K562 (cell line): ENCODE measurements at regions not wholly inside any gene's neighbourhood (a gene's known extent, or its start where the extent isn't known, plus 50 kb on each side); places are given as distances from the start of the nearest gene placed in this dataset.
A peak's percentile ranks its signal among the peaks of the same experiment; 100 is the strongest.

Experiments
- ATAC-seq: fragments of 200-7000 bp; cut with Tn5 transposase; 3 replicates; pipeline ENCODE4 v1.9.1; 2020; ENCODE audit warnings: moderate library complexity
- BruUV-seq: library from RNA; stranded (reverse); fragments of 400-500 nt; replicated peaks from 2 replicates; lab custom pipeline; 2021; lab: Mats Ljungman, UMichigan
- CTCF ChIA-PET: fragments of 300-600 bp; formaldehyde crosslinking; extraction: SDS; loops from one replicate; lab custom pipeline; 2021; ENCODE audit warnings: low intra/inter-chr PET ratio; lab: Yijun Ruan, JAX
- POLR2A ChIA-PET: fragments of 300-600, 350-650 bp; sonication (Branson Sonifier 250); formaldehyde crosslinking; extraction: SDS; loops from one replicate; lab custom pipeline; 2021; ENCODE audit warnings: antibody characterized with exemption, inconsistent platforms; lab: Yijun Ruan, JAX
- DNase-seq, 4 experiments: peaks; one replicate each; pipeline versions ENCODE4 v3.0.0 to v3.0.0-alpha.2; 2011 to 2018; ENCODE audit warnings: low spot score in 3 of 4, mixed read lengths in 3 of 4; ENCODE audit errors: extremely low read depth in 1 of 4
- FAIRE-seq: peaks from 2 replicates; lab custom pipeline; 2011; peaks lifted over from hg19 to GRCh38; lab: Jason Lieb, UNC
- H2AFZ ChIP-seq: 2 replicates; pipeline ENCODE4 v1.6.0; 2011; ENCODE audit warnings: low read depth, low read length, control low read depth, inconsistent platforms
- H3K27ac ChIP-seq: fragments of 200-600 bp; 3 replicates; pipeline ENCODE4 v1.8.0; 2011; ENCODE audit warnings: low read depth, mild to moderate bottlenecking, control low read depth, inconsistent platforms, low read length, moderate library complexity, mixed read lengths; ENCODE audit errors: extremely low read depth
- H3K27me3 ChIP-seq, 2 experiments: fragments of 300-600 bp in 1 of 2; 2 replicates in 1 of 2; 3 replicates in 1 of 2; pipeline versions ENCODE4 v1.6.0 to v1.8.0; 2011; ENCODE audit warnings: inconsistent platforms in 2 of 2, low read length in 2 of 2, mild to moderate bottlenecking in 1 of 2, mixed read lengths in 1 of 2, moderate library complexity in 1 of 2; ENCODE audit not compliant: control insufficient read depth in 2 of 2, insufficient read depth in 2 of 2
- H3K36me3 ChIP-seq: fragments of 300-600 bp; 3 replicates; pipeline ENCODE4 v1.8.0; 2011; ENCODE audit warnings: mild to moderate bottlenecking, low read length, inconsistent platforms; ENCODE audit not compliant: control insufficient read depth, insufficient read depth
- H3K4me1 ChIP-seq, 2 experiments: fragments of 200-600 bp in 1 of 2; replicated peaks in 1 of 2; 2 replicates in 1 of 2; 3 replicates in 1 of 2; pipeline versions ENCODE4 v1.5.1 to v1.8.0; 2011; ENCODE audit warnings: inconsistent platforms in 2 of 2, low read length in 2 of 2, mild to moderate bottlenecking in 1 of 2, mixed read lengths in 1 of 2, moderate library complexity in 1 of 2; ENCODE audit not compliant: control insufficient read depth in 2 of 2, insufficient read depth in 2 of 2
- H3K4me2 ChIP-seq: 2 replicates; pipeline ENCODE4 v1.6.1; 2011; ENCODE audit warnings: low read length, control low read depth, inconsistent platforms, mixed read lengths; ENCODE audit not compliant: insufficient read depth
- H3K4me3 ChIP-seq: fragments of 200-600 bp; sonication (generic), shearing (Covaris generic); 2 replicates; pipeline ENCODE4 v1.5.1; 2016; ENCODE audit warnings: control low read depth, inconsistent platforms
- H3K79me2 ChIP-seq: fragments of 200-600 bp; 3 replicates; pipeline ENCODE4 v1.8.0; 2011; ENCODE audit warnings: low read length, inconsistent platforms; ENCODE audit not compliant: control insufficient read depth, insufficient read depth
- H3K9ac ChIP-seq, 2 experiments: 2 replicates each; pipeline versions ENCODE4 v1.6.0 to v1.6.1; 2011; ENCODE audit warnings: low read depth in 2 of 2, low read length in 2 of 2, control low read depth in 1 of 2, inconsistent platforms in 1 of 2, mild to moderate bottlenecking in 1 of 2, mixed read lengths in 1 of 2; ENCODE audit not compliant: insufficient read depth in 1 of 2
- H3K9me1 ChIP-seq: one replicate; pipeline ENCODE4 v1.6.0; 2011; ENCODE audit warnings: inconsistent platforms, mild to moderate bottlenecking, low read length, moderate library complexity; ENCODE audit not compliant: control insufficient read depth, insufficient read depth
- H3K9me3 ChIP-seq: replicated peaks from 2 replicates; pipeline ENCODE4 v1.5.1; 2011; ENCODE audit warnings: low read depth, low read length, inconsistent platforms; ENCODE audit not compliant: control insufficient read depth, insufficient read depth
- H4K20me1 ChIP-seq: replicated peaks from 2 replicates; pipeline ENCODE4 v1.6.1; 2011; ENCODE audit warnings: low read length, inconsistent platforms, mixed read lengths; ENCODE audit not compliant: control insufficient read depth, insufficient read depth
- CBFB ChIP-seq: sonication (generic); formaldehyde crosslinking; IDR thresholded peaks from 2 replicates; pipeline ENCODE4 v1.4.0; 2020; ENCODE audit warnings: mild to moderate bottlenecking, missing genetic modification reagents
- CTCF ChIP-seq, 3 experiments: IDR thresholded peaks in 2 of 3; conservative IDR thresholded peaks in 1 of 3; 2 replicates each; pipeline ENCODE4 v1.5.1; 2011 to 2012; ENCODE audit warnings: low read length in 3 of 3, mild to moderate bottlenecking in 3 of 3, control low read depth in 2 of 3, improper control_type of control experiment in 1 of 3, inconsistent platforms in 1 of 3, low read depth in 1 of 3, mixed read lengths in 1 of 3, moderate library complexity in 1 of 3; ENCODE audit not compliant: insufficient read depth in 2 of 3
- ELF1 ChIP-seq: fragments of 200-800 bp; sonication (Bioruptor generic); IDR thresholded peaks from 2 replicates; pipeline ENCODE4 v1.6.1; 2016; ENCODE audit warnings: missing genetic modification characterization, missing compliant biosample characterization
- KAT8 ChIP-seq: fragments of 450-650 bp; IDR thresholded peaks from 2 replicates; pipeline ENCODE4 v1.6.1; 2016; ENCODE audit warnings: low read depth, mild to moderate bottlenecking
- MCM7 ChIP-seq, 2 experiments: fragments of 450-650 bp; IDR thresholded peaks; 2 replicates each; pipeline ENCODE4 v1.6.1; 2016 to 2018
- MXI1 ChIP-seq: IDR thresholded peaks from 2 replicates; pipeline ENCODE4 v1.6.1; 2011; ENCODE audit warnings: low read depth, mild to moderate bottlenecking, improper control_type of control experiment, low read length
- ZNF408 ChIP-seq: fragments of 250-450 bp; sonication (Bioruptor Pico); IDR thresholded peaks from 2 replicates; pipeline ENCODE4 v1.4.0; 2020; ENCODE audit warnings: low read depth, mild to moderate bottlenecking, moderate library complexity
- WGBS: fragments of 100-300 bp; shearing (Covaris generic); methylation state at CpG from one replicate; pipeline ENCODE4 v1.1.6; 2016; ENCODE audit warnings: low coverage, mixed read lengths; ENCODE audit not compliant: insufficient coverage; ENCODE audit errors: missing lambda C conversion rate; 5-methylcytosine and 5-hydroxymethylcytosine counted together
- in situ Hi-C: fragments of 300-500 bp; cut with MboI; formaldehyde crosslinking; loops from 4 replicates; pipeline ENCODE4 v1.15.0; 2018; ENCODE audit warnings: inconsistent platforms, mixed read lengths
- intact Hi-C: fragments of 100-400 bp; cut with micrococcal nuclease; formaldehyde crosslinking; loops from 2 replicates; pipeline ENCODE4 v1.14.2; 2022
- TF ChIP-seq, protein P1 (sequence below): sonication (generic); formaldehyde crosslinking; IDR thresholded peaks from 2 replicates; pipeline ENCODE4 v1.5.0; 2020; ENCODE audit warnings: missing genetic modification reagents

- TF ChIP-seq, protein P1, sequence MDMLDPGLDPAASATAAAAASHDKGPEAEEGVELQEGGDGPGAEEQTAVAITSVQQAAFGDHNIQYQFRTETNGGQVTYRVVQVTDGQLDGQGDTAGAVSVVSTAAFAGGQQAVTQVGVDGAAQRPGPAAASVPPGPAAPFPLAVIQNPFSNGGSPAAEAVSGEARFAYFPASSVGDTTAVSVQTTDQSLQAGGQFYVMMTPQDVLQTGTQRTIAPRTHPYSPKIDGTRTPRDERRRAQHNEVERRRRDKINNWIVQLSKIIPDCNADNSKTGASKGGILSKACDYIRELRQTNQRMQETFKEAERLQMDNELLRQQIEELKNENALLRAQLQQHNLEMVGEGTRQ (CRISPR knock-in tag), result no peak
- TF ChIP-seq CTCF (IDR thresholded peaks at IDR 0.05 in 2 of 3, conservative IDR thresholded peaks at IDR 0.05 in 1 of 3; ENCODE audit: insufficient read depth in 2 of 3, low read depth in 1 of 3, low read length in 3 of 3) (peak; percentile 20 to 29 (median 24); a peak in 3 of 6 replicates), MXI1 (no peak), ZNF408 (CRISPR knock-in tag) (no peak), CBFB (no peak), ELF1 (tag) (peak; percentile 49; the same call in 1 of the 2 replicates), KAT8 (no peak), MCM7 (IDR thresholded peaks at IDR 0.05) (no peak)
- Histone ChIP-seq H3K9me1 (no peaks in the 10 kb centered on the region), H3K27ac (no peak overlapping the region), H3K27me3 (no peaks in the 10 kb centered on the region), H2AFZ (0 out of 2 replicates have a peak overlapping the region, but pooled peaks have one; percentile 55), H3K36me3 (no peaks in the 10 kb centered on the region), H3K4me2 (no peak overlapping the region), H3K4me1 (no peaks in the 10 kb centered on the region; a peak in 1 of 5 replicates), H3K9me3 (no peaks in the 10 kb centered on the region), H4K20me1 (no peaks in the 10 kb centered on the region), H3K4me3 (no peak overlapping the region), H3K79me2 (no peaks in the 10 kb centered on the region), H3K9ac (no peak overlapping the region)
- CTCF ChIA-PET, result no interaction called here
- DNase-seq (peak in 1 of 4 experiments; percentile 8), FAIRE-seq (no peak), ATAC-seq (no peak)
- no TSS peak for BruUV-seq
- POLR2A ChIA-PET, result no interaction called here
- in situ Hi-C loops, result no loop called here
- intact Hi-C loops, result no loop called here
- 3% methylated on average over 11 of the region's 11 CpGs for WGBS
Observed at GRCh38 chrX:56025872-56026571, 206.1 kb upstream of the KLF8 start.
